ENCODE measurements at regions not wholly inside any gene's neighbourhood (a gene's known extent, or its start where the extent isn't known, plus 50 kb on each side); places are given as distances from the start of the nearest gene placed in this dataset.
A peak's percentile ranks its signal among the peaks of the same experiment; 100 is the strongest.

- no peak for DNase-seq
Observed at GRCh38 chr9:11758016-11758415, 935.2 kb upstream of the TYRP1 start.

- DNase-seq: no peak
Observed at GRCh38 chr9:11779971-11780370, 913.2 kb upstream of the TYRP1 start.

- DNase-seq: no peak
Observed at GRCh38 chr9:11792870-11793269, 900.3 kb upstream of the TYRP1 start.

- no peak for DNase-seq
Observed at GRCh38 chr9:11794984-11795383, 898.2 kb upstream of the TYRP1 start.

GRCh38 chr9:11805969-11806368, 887.2 kb upstream of the TYRP1 start:
- no peak for DNase-seq

GRCh38 chr9:11821306-11821975, 871.7 kb upstream of the TYRP1 start:
- no peak for DNase-seq

- DNase-seq: no peak
Observed at GRCh38 chr9:11828201-11828600, 865.0 kb upstream of the TYRP1 start.

- DNase-seq: no peak
Observed at GRCh38 chr9:11833056-11833455, 860.1 kb upstream of the TYRP1 start.

- DNase-seq: no peak
Observed at GRCh38 chr9:11868795-11869194, 824.4 kb upstream of the TYRP1 start.

GRCh38 chr9:11871852-11872251, 821.3 kb upstream of the TYRP1 start:
- DNase-seq: no peak

GRCh38 chr9:11872471-11872870, 820.7 kb upstream of the TYRP1 start:
- no peak for DNase-seq

- DNase-seq: no peak
Observed at GRCh38 chr9:11874414-11874813, 818.8 kb upstream of the TYRP1 start.

GRCh38 chr9:11892401-11892800, 800.8 kb upstream of the TYRP1 start:
- no peak for DNase-seq

GRCh38 chr9:11893331-11893730, 799.9 kb upstream of the TYRP1 start:
- no peak for DNase-seq

GRCh38 chr9:11894136-11894535, 799.0 kb upstream of the TYRP1 start:
- DNase-seq: no peak

- no peak for DNase-seq
Observed at GRCh38 chr9:11902610-11903009, 790.6 kb upstream of the TYRP1 start.

GRCh38 chr9:11915699-11916098, 777.5 kb upstream of the TYRP1 start:
- DNase-seq: no peak

- DNase-seq: no peak
Observed at GRCh38 chr9:11928871-11929321, 764.3 kb upstream of the TYRP1 start.

GRCh38 chr9:11931109-11931508, 762.1 kb upstream of the TYRP1 start:
- no peak for DNase-seq

GRCh38 chr9:11931751-11932150, 761.4 kb upstream of the TYRP1 start:
- DNase-seq: no peak

GRCh38 chr9:11933926-11934325, 759.3 kb upstream of the TYRP1 start:
- no peak for DNase-seq

GRCh38 chr9:11946531-11946930, 746.7 kb upstream of the TYRP1 start:
- no peak for DNase-seq

GRCh38 chr9:11962327-11962726, 730.9 kb upstream of the TYRP1 start:
- DNase-seq: peak; percentile 0

GRCh38 chr9:11966786-11967185, 726.4 kb upstream of the TYRP1 start:
- no peak for DNase-seq

GRCh38 chr9:11968631-11969030, 724.6 kb upstream of the TYRP1 start:
- DNase-seq: no peak
